ENCODE measurements at regions not wholly inside any gene's neighbourhood (a gene's known extent, or its start where the extent isn't known, plus 50 kb on each side); places are given as distances from the start of the nearest gene placed in this dataset.

DNA sequence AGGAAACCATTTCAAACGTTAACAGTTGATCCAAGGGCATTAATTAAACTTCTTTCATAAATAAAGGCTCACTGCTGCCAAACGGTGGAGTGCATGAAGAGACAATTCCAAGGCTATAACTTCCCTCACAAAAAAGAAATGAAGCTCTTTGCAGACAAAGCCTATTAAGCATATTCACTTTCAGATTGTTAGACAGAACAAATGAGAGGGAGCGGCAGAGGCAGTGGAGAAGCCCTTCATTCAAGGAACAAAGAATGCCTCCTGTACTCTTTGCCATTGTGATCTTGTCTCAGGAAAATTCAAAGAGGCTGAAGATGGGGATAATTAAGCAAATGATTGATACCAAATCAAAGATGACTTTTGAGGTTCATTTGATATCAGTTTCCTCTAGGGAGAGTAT is 370.5 kb upstream of the FAT1 start (continued):
- no peak for TF ChIP-seq ISX (CRISPR knock-in tag; conservative IDR thresholded peaks at IDR 0.05)
- TF ChIP-seq, protein P1, sequence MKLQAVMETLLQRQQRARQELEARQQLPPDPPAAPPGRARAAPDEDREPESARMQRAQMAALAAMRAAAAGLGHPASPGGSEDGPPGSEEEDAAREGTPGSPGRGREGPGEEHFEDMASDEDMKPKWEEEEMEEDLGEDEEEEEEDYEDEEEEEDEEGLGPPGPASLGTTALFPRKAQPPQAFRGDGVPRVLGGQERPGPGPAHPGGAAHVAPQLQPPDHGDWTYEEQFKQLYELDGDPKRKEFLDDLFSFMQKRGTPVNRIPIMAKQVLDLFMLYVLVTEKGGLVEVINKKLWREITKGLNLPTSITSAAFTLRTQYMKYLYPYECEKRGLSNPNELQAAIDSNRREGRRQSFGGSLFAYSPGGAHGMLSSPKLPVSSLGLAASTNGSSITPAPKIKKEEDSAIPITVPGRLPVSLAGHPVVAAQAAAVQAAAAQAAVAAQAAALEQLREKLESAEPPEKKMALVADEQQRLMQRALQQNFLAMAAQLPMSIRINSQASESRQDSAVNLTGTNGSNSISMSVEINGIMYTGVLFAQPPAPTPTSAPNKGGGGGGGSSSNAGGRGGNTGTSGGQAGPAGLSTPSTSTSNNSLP (IDR thresholded peaks at IDR 0.05; ENCODE audit: low read depth, low read length): no peak
- TF ChIP-seq ZNF256 (CRISPR knock-in tag; conservative IDR thresholded peaks at IDR 0.05): no peak
- no peak for TF ChIP-seq MATR3 (CRISPR knock-in tag; IDR thresholded peaks at IDR 0.05)
- TF ChIP-seq PAWR (CRISPR knock-in tag; IDR thresholded peaks at IDR 0.05; ENCODE audit: borderline replicate concordance): no peak

DNA sequence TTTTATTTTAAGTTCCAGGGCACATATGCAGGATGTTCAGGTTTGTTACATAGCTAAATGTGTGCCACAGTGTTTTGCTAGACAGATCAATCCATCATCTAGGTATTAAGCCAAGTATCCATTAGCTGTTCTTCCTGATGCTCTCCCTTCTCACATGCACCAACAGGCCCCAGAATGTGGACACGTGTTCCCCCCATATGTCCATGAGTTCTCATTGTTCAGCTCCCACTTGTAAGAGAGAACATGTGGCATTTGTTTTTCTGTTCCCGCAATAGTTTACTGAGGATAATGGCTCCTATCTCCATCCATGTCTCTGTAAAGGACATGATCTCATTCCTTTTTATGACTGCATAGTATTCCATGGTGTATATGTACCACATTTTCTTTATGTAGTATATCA is 374.8 kb upstream of the FAT1 start:
- Histone ChIP-seq H3K4me2 (ENCODE audit: low read depth, low read length) (no peak overlapping the region), H3K36me3 (replicated peaks in 1 of 2; ENCODE audit: control insufficient read depth in 1 of 2, insufficient read depth in 2 of 2, low read length in 2 of 2) (no peaks in the 10 kb centered on the region), H4K20me1 (ENCODE audit: insufficient read depth, low read length) (no peaks in the 10 kb centered on the region), H3K27me3 (ENCODE audit: control insufficient read depth in 1 of 2, insufficient read depth in 2 of 2, low read length in 2 of 2) (peaks cover 0 to 5% of the 10 kb centered on the region in 2 experiments; a peak in 2 of 5 replicates), H3K9ac (ENCODE audit: insufficient read depth, low read depth, low read length) (no peak overlapping the region), H3K27ac (ENCODE audit: extremely low read length, insufficient read depth, low read length) (no peak overlapping the region), H3K9me3 (ENCODE audit: low read length) (peaks cover 11% of the 10 kb centered on the region; the same call in 1 of the 2 replicates), H3K4me1 (ENCODE audit: insufficient read depth, low read length) (no peaks in the 10 kb centered on the region), H3K4me3 (replicated peaks in 1 of 3; ENCODE audit: insufficient read depth in 1 of 3, low read depth in 2 of 3, low read length in 3 of 3) (no peak overlapping the region), H2AFZ (ENCODE audit: low read length) (no peak overlapping the region), H3K79me2 (ENCODE audit: insufficient read depth, low read length) (no peaks in the 10 kb centered on the region)
- no peak for TF ChIP-seq NPAS2 (CRISPR knock-in tag; IDR thresholded peaks at IDR 0.05; ENCODE audit: borderline replicate concordance)
- TF ChIP-seq, protein P2, sequence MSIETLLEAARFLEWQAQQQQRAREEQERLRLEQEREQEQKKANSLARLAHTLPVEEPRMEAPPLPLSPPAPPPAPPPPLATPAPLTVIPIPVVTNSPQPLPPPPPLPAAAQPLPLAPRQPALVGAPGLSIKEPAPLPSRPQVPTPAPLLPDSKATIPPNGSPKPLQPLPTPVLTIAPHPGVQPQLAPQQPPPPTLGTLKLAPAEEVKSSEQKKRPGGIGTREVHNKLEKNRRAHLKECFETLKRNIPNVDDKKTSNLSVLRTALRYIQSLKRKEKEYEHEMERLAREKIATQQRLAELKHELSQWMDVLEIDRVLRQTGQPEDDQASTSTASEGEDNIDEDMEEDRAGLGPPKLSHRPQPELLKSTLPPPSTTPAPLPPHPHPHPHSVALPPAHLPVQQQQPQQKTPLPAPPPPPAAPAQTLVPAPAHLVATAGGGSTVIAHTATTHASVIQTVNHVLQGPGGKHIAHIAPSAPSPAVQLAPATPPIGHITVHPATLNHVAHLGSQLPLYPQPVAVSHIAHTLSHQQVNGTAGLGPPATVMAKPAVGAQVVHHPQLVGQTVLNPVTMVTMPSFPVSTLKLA (IDR thresholded peaks at IDR 0.05): peak; percentile 100
- TF ChIP-seq PCBP1 (IDR thresholded peaks at IDR 0.05; ENCODE audit: borderline replicate concordance, low read depth, low read length): no peak
- no peak for DNase-seq (ENCODE audit: low spot score)
- no TSS peak for BruUV-seq (replicated peaks)
- in situ Hi-C loops (cut with HindIII; ENCODE audit: extremely low pct_ligation_motif_present, low pct_unique_long_range_greater_than_20kb) (no loop called here), intact Hi-C loops (cut with micrococcal nuclease; ENCODE audit: unreplicated experiment) (no loop called here)
- 3% methylated on average over 2 of the region's 2 CpGs for WGBS (ENCODE audit: low lambda C conversion rate)
- FAIRE-seq: no peak
- CTCF ChIA-PET (ENCODE audit: low intra/inter-chr PET ratio, low total read pairs): no interaction called here
- POLR2A ChIA-PET: no interaction called here
- ATAC-seq: no peak
